Urinary bladder (tissue), 3 donors: ENCODE measurements at regions not wholly inside any gene's neighbourhood (a gene's known extent, or its start where the extent isn't known, plus 50 kb on each side); places are given as distances from the start of the nearest gene placed in this dataset.

Experiments used
- DNase-seq: peaks from one replicate; pipeline ENCODE4 v3.0.0-alpha.2; 2015; ENCODE audit errors: extremely low spot score
- H3K27ac ChIP-seq: one replicate; pipeline ENCODE4 v1.5.1; 2013; ENCODE audit warnings: low read depth, mild to moderate bottlenecking, moderate library complexity
- H3K36me3 ChIP-seq: one replicate; pipeline ENCODE4 v1.6.1; 2013; ENCODE audit warnings: mild to moderate bottlenecking, moderate library complexity; ENCODE audit not compliant: insufficient read depth
- H3K4me1 ChIP-seq: one replicate; pipeline ENCODE4 v1.6.1; 2013; ENCODE audit warnings: mild to moderate bottlenecking, moderate library complexity; ENCODE audit not compliant: insufficient read depth
- H3K4me3 ChIP-seq: one replicate; pipeline ENCODE4 v1.5.1; 2013; ENCODE audit warnings: low read depth, low read length
- WGBS: extraction: QIAGEN DNeasy Blood & Tissue Kit; methylation state at CpG from one replicate; pipeline ENCODE4 v1.1.7; 2013; 5-methylcytosine and 5-hydroxymethylcytosine counted together
- donor health status: healthy with polysubstance abuse.
- donor health status: healthy.

GRCh38 chr15:96092186-96092585 is 238.3 kb upstream of the NR2F2 start:
- DNase-seq = no peak
- H3K4me1 ChIP-seq = peaks cover 2% of the 10 kb centered on the region
- WGBS = 36% methylated on average over 1 of the region's 1 CpG
- no peaks in the 10 kb centered on the region for H3K36me3 ChIP-seq
- no peak overlapping the region for H3K27ac ChIP-seq
- H3K4me3 ChIP-seq = no peak overlapping the region

GRCh38 chr15:96093063-96093462 is 237.4 kb upstream of the NR2F2 start:
- Histone ChIP-seq H3K36me3 (no peaks in the 10 kb centered on the region), H3K4me1 (peaks cover 2% of the 10 kb centered on the region), H3K27ac (no peak overlapping the region), H3K4me3 (no peak overlapping the region)
- no peak for DNase-seq
- WGBS = 40% methylated on average over 2 of the region's 2 CpGs

GRCh38 chr15:96097661-96098060 is 232.8 kb upstream of the NR2F2 start:
- Histone ChIP-seq H3K27ac (no peak overlapping the region), H3K36me3 (no peaks in the 10 kb centered on the region), H3K4me3 (no peak overlapping the region), H3K4me1 (peaks cover 2% of the 10 kb centered on the region)
- WGBS = 60% methylated on average over 2 of the region's 2 CpGs
- no peak for DNase-seq

GRCh38 chr15:96102631-96103030 is 227.9 kb upstream of the NR2F2 start:
- Histone ChIP-seq H3K27ac (no peak overlapping the region), H3K4me3 (no peak overlapping the region), H3K4me1 (no peaks in the 10 kb centered on the region), H3K36me3 (no peaks in the 10 kb centered on the region)
- DNase-seq = no peak
- WGBS = 54% methylated on average over 6 of the region's 6 CpGs

- Histone ChIP-seq H3K36me3 (no peaks in the 10 kb centered on the region), H3K4me3 (no peak overlapping the region), H3K4me1 (no peaks in the 10 kb centered on the region), H3K27ac (no peak overlapping the region)
- 87% methylated on average over 1 of the region's 1 CpG for WGBS
- DNase-seq = no peak
These were observed 224.3 kb upstream of the NR2F2 start for GRCh38 chr15:96106181-96106580.

- Histone ChIP-seq H3K4me3 (no peak overlapping the region), H3K27ac (no peak overlapping the region), H3K36me3 (no peaks in the 10 kb centered on the region), H3K4me1 (no peaks in the 10 kb centered on the region)
- WGBS = 93% methylated on average over 5 of the region's 5 CpGs
- DNase-seq = no peak
These were observed 223.9 kb upstream of the NR2F2 start for GRCh38 chr15:96106628-96107027.

GRCh38 chr15:96107916-96108315 is 222.6 kb upstream of the NR2F2 start:
- 72% methylated on average over 2 of the region's 2 CpGs for WGBS
- Histone ChIP-seq H3K36me3 (no peaks in the 10 kb centered on the region), H3K4me1 (no peaks in the 10 kb centered on the region)

GRCh38 chr15:96108405-96108804 is 222.1 kb upstream of the NR2F2 start:
- 96% methylated on average over 5 of the region's 5 CpGs for WGBS
- Histone ChIP-seq H3K36me3 (no peaks in the 10 kb centered on the region), H3K27ac (no peak overlapping the region), H3K4me1 (no peaks in the 10 kb centered on the region), H3K4me3 (no peak overlapping the region)
- no peak for DNase-seq

More at GRCh38 chr15:96107916-96108315, 222.6 kb upstream of the NR2F2 start:
- no peak overlapping the region for H3K4me3 ChIP-seq
- no peak overlapping the region for H3K27ac ChIP-seq
- DNase-seq = no peak

- no peak overlapping the region for H3K27ac ChIP-seq
- DNase-seq = no peak
- WGBS = 93% methylated on average over 5 of the region's 5 CpGs
- H3K36me3 ChIP-seq = no peaks in the 10 kb centered on the region
- H3K4me1 ChIP-seq = no peaks in the 10 kb centered on the region
- H3K4me3 ChIP-seq = no peak overlapping the region
These were observed 220.7 kb upstream of the NR2F2 start for GRCh38 chr15:96109820-96110219.

GRCh38 chr15:96112018-96112417 is 218.5 kb upstream of the NR2F2 start:
- DNase-seq = no peak
- WGBS = 97% methylated on average over 2 of the region's 2 CpGs
- H3K4me1 ChIP-seq = no peaks in the 10 kb centered on the region
- H3K27ac ChIP-seq = no peak overlapping the region
- no peaks in the 10 kb centered on the region for H3K36me3 ChIP-seq
- no peak overlapping the region for H3K4me3 ChIP-seq

GRCh38 chr15:96115642-96116041 is 214.9 kb upstream of the NR2F2 start:
- H3K36me3 ChIP-seq = no peaks in the 10 kb centered on the region
- DNase-seq = no peak
- WGBS = 78% methylated on average over 2 of the region's 2 CpGs
- H3K4me1 ChIP-seq = no peaks in the 10 kb centered on the region
- H3K27ac ChIP-seq = no peak overlapping the region
- H3K4me3 ChIP-seq = no peak overlapping the region

GRCh38 chr15:96117270-96117669 is 213.2 kb upstream of the NR2F2 start:
- H3K4me1 ChIP-seq = no peaks in the 10 kb centered on the region
- DNase-seq = no peak
- H3K4me3 ChIP-seq = no peak overlapping the region
- no peak overlapping the region for H3K27ac ChIP-seq
- no peaks in the 10 kb centered on the region for H3K36me3 ChIP-seq
- 84% methylated on average over 4 of the region's 4 CpGs for WGBS

GRCh38 chr15:96119734-96120133 is 210.8 kb upstream of the NR2F2 start:
- no peak for DNase-seq
- no peaks in the 10 kb centered on the region for H3K36me3 ChIP-seq
- 86% methylated on average over 12 of the region's 12 CpGs for WGBS
- no peak overlapping the region for H3K4me3 ChIP-seq
- H3K4me1 ChIP-seq = no peaks in the 10 kb centered on the region
- H3K27ac ChIP-seq = no peak overlapping the region

GRCh38 chr15:96121086-96121920 is 209.2 kb upstream of the NR2F2 start:
- no peaks in the 10 kb centered on the region for H3K4me1 ChIP-seq
- no peak overlapping the region for H3K4me3 ChIP-seq
- DNase-seq = no peak
- no peak overlapping the region for H3K27ac ChIP-seq
- WGBS = 71% methylated on average over 12 of the region's 12 CpGs
- no peaks in the 10 kb centered on the region for H3K36me3 ChIP-seq
